DMS153 (cell line): ENCODE measurements at regions not wholly inside any gene's neighbourhood (a gene's known extent, or its start where the extent isn't known, plus 50 kb on each side); places are given as distances from the start of the nearest gene placed in this dataset.
"Not testable (repeated sequence)": the region's sequence is repeated elsewhere in the genome, so short reads cannot be mapped to it uniquely, and the experiment has no call there.

Experiments used
- DNase-seq: peaks from one replicate; lab custom pipeline; 2025; lab: John Stamatoyannopoulos, UW

DNA sequence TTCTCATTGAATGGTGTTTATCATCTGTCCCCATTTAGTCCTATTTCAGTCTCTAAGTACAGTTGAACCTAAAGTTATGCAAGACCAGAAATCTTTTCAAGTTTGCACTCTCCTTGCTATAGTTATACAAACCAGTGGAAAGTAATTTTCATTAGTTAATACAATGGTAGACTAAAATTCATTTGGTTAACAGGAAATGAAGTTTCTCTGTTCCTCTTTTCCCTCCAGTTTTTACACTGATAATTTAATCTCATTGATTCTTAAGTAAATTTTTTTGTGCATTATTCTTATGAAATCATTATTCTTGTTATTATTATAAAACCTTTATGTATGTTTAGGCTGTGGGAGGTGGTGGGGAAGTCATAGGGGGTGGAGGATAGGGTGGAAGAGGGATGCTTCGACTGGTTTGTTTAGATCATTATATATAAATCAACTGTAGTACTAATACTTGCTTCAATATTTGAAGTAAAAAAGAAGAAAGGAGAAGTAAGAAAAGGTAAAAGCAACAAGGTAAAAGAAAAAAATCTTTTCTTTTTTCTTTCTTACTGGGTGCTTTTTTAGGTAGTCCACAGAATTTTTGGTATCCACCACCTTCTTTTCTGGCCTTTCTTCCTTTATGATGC lies 104.1 kb downstream of the GPR85 start:
- no peak for DNase-seq

DNA sequence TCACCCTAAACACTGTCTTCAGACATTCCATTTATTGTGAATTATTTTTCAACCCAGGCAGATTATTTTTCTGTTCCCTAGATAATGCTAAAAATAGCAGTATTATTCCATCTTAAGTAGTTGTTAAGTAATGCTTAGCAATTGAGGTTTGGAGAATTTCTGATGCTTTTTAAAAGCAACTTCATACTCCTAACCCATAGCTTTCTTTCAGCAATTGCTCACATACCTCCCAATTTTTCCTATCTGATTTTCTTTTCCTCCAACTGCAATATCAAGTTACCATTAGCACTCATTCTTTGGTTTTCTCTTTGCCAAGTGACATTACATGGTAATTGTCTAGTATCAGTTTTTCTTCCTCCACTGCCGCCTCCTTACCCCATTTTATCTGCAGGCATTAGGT lies 104.7 kb downstream of the GPR85 start:
- no peak for DNase-seq

DNA sequence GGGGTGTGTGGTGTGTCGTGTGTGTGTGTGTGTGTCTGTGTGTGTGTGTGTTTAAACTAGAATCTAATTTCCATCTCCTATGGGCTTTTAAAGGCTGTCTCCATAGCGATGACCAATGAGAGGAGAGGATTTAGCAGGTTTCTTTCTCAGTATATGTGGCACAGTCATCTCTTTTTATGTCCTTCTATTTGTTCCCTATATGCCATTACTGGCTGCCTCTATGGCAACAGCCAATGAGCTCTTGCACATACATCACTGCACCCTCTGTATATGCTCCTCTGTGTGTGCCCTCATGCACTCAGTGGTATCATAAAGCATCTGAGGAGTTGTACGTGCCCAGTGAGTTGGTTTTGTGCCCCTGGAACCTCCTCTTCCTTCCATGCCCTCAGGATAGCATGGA lies 107.6 kb downstream of the GPR85 start:
- DNase-seq = not testable (repeated sequence)

DNA sequence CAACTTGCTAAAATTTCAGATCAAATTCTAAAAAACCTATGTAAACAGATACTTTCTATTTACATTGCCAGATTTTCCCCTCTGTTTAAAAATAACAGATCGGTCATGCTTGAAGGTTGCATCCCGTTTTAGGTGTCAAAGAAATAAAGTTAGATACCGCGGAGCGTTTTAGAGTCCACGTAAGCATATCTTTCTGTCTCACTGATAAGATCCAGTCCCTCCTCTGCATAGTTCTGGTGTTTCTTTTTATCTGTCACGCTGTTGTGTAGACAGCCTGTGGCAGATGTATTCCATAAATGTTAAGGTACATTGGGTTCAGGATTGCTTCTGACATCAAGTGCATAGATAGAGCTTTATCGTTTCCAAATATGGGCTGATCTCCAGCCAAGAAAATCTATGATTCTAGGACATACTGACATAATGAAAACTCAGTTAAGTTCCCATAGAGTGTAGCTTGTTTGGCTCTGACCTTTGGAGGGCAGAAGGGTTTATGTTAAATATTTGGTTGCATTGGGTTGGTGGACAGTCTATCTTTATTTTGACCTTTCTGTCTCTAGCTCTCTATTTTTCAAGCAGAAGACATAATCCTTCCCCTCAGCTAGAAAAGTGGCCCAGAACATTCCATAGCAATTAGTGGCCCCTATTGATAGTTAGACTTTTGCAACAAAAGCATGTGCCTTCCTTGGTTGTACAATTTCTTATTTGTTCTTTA lies 109.2 kb downstream of the GPR85 start:
- DNase-seq = not testable (repeated sequence)

DNA sequence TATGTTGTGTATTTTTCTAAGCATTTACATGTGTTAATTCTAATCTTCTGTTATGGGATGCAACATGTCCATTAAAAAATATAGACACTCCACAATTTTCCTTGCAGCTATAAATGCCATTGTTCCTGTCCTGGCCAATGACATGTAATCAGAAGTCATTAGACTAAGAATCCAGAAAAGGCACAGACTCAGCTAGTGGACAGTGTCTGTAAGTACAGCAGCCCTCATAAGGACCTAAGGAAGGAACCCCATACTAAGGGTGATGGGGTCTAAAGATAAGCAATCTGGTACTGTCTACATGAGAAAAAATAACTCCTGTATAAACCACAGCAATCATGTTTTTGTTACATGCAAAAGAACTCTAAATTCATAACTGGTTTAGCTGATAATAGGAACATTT lies 115.9 kb downstream of the GPR85 start:
- DNase-seq = no peak

DNA sequence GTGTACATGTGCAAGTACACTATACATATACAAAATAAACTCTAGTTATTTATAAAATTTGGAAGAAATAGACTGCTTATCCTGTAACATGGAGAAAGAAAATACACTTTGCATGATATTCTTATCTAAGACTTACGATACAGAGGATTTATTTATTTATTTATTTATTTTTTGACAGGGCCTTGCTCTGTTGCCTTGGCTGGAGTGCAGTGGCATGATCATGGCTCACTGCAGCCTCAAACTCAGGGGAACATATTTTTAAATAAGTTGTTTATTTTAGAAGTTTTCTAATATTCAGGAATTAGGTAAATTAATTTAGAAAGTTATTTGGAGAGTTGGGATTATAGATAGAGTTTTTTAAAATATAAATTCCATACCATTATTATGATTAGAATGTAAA lies 116.7 kb downstream of the GPR85 start:
- DNase-seq = no peak

DNA sequence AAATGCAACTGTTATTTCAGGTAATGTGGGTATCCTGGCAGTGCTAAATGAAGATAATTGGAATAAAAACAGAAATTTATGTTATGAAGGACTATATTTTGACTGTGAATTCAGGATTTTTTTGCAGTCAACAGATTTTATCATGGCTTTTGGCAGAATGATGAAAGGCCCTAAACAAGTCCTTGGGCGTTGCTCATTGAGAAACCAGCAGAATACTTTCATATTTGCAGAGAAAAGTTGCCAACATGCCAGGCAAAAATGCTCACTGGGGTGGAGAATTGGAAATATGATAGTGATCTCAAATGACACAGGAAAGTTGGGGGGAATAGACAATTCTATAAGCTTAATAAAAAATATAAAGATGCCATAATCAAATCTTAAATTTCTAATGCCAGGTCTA lies 121.1 kb downstream of the GPR85 start:
- DNase-seq = no peak

DNA sequence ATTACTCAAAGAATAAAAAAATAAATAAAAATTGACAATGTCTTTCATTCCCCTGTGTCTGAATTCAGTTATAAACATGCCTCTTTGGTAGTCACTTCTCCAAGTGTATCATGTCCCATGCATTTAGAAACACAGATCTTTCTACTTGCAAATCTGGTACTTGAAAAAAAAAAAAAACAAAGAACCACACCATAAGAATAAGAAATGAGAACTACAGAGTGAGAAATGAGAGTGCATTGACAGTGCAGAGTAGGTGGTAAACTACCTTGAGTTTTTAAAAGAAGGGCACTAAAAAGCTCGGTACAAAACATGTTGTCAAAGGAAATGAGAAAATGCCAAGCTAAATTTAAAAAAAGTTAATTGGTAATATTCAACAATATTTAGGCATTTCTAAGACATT lies 123.0 kb downstream of the GPR85 start:
- DNase-seq = no peak

DNA sequence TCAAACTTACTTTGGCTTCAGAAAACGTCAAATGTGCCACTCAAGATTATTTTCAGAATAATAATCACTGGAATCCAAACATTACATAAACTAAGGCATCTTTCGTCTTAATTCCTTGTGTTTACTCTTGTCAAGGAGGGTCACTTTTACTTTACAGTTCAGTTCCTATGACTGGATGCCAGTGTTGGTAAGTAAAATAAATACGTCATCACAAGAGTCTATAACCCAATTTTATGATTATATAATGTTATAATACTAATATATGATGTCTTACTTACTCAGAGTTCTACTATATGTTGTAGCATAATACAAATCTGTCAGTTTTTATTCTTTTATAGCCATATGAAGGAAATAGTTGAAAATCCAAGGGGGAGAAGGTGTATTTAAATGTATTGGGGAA lies 123.8 kb downstream of the GPR85 start:
- no peak for DNase-seq

DNA sequence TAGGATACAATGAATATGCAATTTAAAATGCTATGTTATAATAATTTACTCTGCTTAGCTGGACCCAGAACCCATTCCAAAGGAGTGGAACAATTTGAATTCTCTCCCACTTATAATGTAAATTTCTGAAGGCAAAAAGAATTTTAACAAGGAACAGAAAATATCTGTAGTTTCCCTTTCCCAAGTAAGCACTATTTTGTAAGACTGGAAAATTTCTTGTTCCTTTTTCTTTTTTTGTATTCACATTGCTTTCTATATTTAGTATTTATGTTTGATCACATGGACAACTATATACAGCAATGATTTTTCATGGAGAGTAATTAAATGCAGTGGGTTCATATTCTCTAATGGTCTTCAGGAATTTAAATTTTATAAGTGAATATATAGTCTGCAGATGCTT lies 127.4 kb downstream of the GPR85 start:
- DNase-seq = no peak

DNA sequence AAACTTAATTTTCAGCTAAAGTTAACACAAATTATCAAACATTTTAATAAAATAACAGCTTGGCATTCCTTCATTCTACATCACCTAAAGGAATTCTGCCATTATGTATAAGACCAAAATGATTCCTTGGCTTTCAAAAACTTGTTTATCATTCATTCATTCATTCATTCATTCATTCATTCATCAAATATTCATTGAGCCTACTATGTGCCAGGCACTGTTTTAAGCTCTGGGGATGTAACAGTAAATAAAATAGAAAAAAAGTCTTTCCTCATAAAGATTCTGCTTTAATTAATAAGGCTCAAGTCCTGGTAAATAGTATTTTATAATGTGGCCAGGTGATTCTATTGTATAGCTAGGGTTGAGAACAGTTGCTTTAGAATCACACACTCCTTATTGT lies 127.9 kb downstream of the GPR85 start:
- DNase-seq = no peak

DNA sequence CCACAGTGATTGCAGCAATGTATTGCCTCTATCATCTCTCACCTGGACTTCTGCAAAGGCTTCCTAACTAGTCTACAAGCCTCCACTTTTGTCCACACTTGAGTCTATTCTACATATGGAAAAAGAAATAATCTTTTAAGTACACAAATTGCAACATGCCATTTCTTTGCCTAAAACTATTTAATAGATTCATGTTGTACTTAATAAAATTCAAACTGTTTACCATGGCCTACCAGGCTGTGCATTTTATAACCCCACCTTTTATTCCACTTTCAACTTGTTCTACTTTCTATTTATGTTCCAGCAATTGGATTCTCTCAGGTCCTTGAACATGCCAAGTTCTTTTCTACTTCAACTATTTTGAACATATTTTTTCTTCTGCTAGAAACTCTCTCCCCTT lies 128.7 kb downstream of the GPR85 start:
- no peak for DNase-seq

DNA sequence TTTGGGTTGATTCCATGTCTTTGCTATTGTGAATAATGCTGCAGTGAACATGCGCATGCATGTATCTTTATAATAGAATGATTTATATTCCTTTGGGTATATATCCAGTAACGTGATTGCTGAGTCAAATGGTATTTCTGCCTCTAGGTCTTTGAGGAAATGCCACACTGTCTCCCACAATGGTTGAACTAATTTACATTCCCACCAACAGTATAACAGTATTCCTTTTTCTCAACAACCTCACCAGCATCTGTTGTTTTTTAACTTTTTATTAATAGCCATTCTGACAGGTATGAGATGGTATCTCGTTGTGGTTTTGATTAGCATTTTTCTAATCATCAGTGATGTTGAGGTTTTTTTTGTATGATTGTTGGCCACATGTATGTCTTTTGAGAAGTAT lies 133.6 kb downstream of the GPR85 start:
- not testable (repeated sequence) for DNase-seq

DNA sequence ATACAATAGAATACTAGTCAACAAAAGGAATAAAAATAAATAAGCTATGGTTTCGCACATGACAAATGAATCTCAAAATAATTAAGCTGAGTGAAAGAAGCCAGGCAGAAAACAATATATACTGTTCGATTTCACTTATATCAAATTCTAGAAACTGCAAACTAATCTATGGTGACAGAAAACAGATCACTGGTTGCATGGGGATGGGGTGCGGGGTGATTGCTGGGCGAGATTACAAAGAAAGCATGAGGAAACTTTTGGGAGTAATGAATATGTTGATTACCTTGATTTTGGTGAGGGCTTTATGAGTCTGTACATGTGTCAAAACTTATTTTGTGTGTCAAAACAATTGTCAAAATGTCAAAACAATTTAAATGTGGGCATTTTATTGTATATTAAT lies 135.6 kb downstream of the GPR85 start:
- no peak for DNase-seq

DNA sequence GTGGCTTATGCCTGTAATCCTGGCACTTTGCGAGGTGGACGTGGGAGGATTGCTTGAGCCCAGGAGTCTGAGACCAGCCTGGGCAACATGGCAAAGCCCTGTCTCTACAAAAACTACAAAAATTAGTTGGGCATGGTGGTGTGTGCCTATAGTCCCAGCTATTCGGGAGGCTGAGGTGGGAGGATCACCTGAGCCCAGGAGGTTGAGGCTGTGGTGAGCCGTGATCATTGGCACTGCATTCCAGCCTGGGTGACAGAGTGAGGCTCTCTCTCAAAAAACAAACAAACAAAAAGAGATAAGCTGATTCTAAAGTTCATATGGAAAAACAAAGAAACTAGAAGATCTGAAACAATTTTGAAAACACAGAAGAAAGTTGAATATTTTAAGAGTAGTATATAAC lies 136.9 kb downstream of the GPR85 start:
- DNase-seq = not testable (repeated sequence)

DNA sequence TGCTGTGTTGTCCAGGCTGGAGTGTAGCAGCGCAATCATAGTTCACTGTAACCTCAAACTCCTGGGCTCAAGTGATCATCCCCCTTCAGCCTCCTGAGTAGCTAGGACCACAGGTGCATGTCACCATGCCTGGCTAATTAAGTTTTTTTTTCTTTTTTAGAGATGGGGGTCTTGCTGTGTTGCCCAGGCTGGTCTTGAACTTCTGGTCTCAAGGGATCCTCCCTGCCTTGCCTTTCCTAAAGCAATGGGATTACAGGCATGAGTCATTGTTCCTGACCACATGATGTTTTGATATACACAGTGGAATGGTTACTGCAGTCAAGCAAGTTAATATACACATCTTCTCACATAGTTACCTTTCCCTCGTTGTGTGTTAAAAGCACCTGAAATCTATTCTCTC lies 140.3 kb downstream of the GPR85 start:
- no peak for DNase-seq

DNA sequence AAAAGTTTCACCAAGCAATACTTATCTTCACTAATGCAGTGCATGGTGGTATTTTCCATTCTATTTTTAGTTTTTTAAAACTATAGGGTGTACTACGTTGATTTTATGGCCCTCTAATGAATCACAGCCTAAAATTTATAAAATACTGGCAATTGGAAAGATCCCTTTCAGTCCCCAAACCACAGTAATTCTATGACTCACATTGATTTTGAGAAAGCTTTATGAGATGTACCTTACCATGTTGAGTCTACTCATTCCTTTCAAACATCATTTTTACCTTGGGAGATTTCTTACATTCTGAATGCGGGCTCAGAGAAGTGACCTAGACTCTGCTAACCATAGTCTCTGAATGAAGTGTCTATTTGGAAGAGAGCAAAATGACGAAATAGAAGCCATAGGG lies 141.6 kb downstream of the GPR85 start:
- DNase-seq = no peak

DNA sequence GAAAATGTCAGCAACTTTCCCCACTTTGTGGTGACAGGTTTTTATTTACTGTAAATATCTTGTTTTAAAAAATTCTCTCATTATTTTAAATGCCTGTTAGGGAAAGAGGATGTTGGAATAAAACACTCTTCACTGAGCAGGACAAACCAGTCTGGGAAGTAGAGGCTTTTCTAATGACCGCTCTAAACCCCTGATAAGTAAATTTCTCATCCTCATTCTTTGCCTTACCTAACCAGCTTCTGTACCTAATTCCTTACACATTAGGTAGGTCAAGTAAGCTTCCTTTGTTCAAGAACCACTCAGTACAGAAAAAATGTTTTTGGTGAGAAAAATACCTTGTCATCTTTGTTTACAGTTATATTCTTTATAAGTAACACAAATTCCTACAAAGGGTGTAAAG lies 143.6 kb downstream of the GPR85 start:
- DNase-seq = no peak

DNA sequence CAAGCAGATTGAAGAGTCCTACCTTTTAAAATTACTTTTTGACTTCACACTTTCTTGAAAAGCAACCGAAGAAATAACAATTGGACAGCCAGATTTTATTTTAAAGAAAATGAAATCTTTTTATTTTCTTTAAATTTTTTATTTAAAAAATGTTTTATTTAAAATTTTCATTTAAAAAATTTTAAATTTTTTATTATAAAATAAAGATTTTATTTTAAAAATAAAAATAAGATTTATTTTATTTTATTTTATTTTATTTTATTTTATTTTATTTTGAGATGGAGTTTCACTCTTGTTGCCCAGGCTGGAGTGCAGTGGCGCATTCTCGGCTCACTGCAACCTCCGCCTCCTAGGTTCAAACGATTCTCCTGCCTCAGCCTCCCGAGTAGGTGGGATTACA lies 144.5 kb downstream of the GPR85 start:
- not testable (repeated sequence) for DNase-seq

DNA sequence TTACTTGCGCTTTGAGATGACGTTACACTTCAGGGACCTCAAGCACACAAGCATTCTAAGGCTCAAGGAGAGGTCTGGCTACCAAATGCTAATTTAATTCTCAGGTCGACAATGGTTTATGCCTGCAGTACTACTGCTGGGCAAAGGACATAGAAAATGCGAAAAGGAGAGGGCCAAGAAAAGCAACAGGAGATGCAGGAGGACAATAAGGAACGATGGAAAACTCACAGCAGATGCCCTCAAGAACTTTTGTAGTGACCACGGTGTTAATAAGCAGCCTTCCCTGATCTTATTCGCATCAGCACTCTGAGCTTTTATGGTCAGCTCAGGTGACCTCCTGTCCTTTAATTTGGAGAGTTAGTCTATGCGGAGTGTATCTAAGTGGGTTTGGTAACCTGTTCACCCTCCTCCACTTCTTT lies 146.3 kb downstream of the GPR85 start:
- no peak for DNase-seq

DNA sequence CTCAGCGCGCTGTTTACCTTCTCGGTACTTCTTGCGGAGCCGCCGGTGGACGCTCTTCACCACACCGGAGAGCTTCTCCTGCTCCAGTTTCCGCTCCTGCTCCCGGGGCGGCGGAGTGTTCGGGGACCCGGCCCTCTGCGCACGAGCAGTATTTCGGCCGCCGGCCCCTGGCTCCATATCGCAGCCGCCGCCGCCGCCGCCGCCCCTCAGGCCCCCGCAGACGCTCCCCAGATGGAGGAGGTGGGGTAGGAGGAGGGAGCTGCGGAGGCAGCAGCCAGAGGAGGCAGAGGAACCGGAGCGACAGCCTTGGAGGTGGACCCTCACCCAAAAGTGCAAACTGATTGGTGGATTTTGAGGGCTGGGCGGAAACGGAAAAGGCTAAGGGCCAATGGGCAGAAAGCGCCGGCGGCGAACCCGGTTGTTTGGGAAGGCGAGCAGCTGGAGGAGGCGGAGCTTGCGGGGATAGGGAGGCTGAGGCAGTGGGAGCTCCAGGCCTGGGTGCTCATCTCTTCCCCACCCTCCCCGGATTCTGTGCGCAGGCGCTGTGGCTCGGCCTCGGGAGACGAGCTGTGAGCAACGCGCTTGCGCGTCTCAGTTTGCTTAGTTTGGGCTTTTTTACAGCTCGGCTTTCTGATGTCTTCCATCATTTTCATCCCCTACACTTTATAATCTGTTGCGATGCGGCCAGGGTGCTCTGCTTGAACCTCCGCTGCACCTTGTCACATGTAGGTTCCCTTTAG lies 146.9 kb downstream of the GPR85 start:
- DNase-seq = peak; percentile 99

DNA sequence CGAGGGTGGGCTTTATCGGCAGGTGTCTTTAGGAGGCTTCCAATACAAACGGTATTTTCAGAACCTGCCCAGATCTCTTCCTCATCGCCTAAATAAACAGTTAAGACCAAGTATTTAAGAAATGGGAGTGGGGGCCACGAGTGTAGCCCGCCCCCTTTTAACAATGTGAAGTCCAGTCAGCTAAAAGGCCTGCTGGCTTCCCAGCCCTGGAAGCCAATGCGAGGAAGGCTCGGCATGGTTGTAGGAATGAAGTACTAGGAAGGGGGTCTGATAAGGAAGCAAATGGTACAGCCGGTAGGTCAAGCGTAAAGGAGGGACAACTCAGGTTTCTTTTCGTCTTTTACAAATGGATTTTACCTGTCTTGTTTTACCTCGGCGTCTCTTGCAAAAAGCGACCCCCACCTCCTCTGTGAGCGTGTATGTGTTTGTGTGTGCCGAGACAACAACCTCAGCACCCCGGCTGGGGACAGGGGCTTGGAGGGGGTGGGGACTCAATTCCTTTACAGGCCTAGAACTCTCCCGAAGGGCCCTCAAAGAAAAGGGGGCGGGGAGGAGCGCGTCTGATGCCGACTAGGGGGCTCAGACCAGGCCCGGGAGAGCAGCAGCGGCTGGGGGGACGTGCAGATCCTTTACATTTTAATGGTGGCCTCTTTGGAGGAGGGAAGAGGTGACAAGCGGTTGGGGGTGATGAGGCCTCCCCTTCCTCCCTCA lies 147.6 kb downstream of the GPR85 start:
- DNase-seq = no peak
